AG04450 (cell line): ENCODE measurements at regions not wholly inside any gene's neighbourhood (a gene's known extent, or its start where the extent isn't known, plus 50 kb on each side); places are given as distances from the start of the nearest gene placed in this dataset.
A peak's percentile ranks its signal among the peaks of the same experiment; 100 is the strongest.
"Not testable (repeated sequence)": the region's sequence is repeated elsewhere in the genome, so short reads cannot be mapped to it uniquely, and the experiment has no call there.

Experiments used
- CTCF ChIA-PET: fragments of 300-600, 350-600 bp; formaldehyde crosslinking; extraction: SDS; loops from one replicate; lab custom pipeline; 2022; ENCODE audit warnings: antibody characterized with exemption, inconsistent platforms; lab: Charles Lee
- POLR2A ChIA-PET: fragments of 350-600 bp; formaldehyde crosslinking; extraction: SDS; loops from one replicate; lab custom pipeline; 2021; ENCODE audit warnings: antibody characterized with exemption, inconsistent platforms; lab: Yijun Ruan, JAX
- DNase-seq: peaks from one replicate; pipeline ENCODE4 v3.0.0-alpha.2; 2011; ENCODE audit warnings: low read depth, low spot score
- H3K27ac ChIP-seq: one replicate; pipeline ENCODE4 v1.5.1; 2012; ENCODE audit warnings: low read depth, low read length, control low read depth
- H3K27me3 ChIP-seq: one replicate; pipeline ENCODE4 v1.6.0; 2012; ENCODE audit warnings: low read length; ENCODE audit not compliant: control insufficient read depth, insufficient read depth
- H3K4me3 ChIP-seq: 2 replicates; pipeline ENCODE4 v1.5.1; 2011; ENCODE audit warnings: mild to moderate bottlenecking, low read depth, low read length, control low read depth
- H3K9me3 ChIP-seq: 2 replicates; pipeline ENCODE4 v1.5.1; 2012; ENCODE audit warnings: low read length; ENCODE audit not compliant: control insufficient read depth, insufficient read depth
- TF ChIP-seq, protein P1 (sequence below): IDR thresholded peaks from 2 replicates; pipeline ENCODE4 v1.5.1; 2011; ENCODE audit warnings: low read depth, low read length, control low read depth, inconsistent platforms

DNA sequence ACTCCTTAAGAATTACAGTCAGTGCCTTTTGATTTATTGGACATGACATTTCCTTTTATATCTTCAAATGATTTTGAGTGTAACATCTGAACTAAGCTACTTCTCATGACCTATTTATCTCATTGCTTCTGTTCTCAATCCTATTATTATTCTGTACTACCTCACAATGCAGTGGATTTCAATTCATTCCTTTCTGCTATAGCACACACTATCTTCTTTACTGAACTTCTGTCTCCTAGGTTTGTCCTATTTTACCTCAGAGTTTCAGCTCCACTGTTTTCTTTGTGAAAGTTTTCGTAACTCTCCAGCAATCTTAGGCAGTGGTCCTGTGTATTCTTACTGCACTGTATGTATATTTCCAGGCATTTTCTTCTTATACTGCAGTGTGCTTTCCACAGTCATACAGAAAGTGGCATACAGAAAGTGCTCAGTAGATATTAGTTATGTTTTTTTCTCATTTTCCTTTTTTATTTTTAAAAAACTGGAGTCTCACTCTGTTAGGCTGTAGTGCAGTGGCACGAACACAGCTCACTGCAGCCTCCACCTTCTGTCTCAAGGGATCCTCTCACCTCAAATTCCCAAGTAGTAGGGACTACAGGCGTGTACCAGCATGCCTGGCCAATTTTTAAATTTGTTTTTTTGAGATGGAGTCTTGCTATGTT, 368.6 kb upstream of the RGS6 start:
- H3K9me3 ChIP-seq = no peaks in the 10 kb centered on the region
- H3K27me3 ChIP-seq = no peaks in the 10 kb centered on the region
- H3K4me3 ChIP-seq = no peak overlapping the region
- ChIA-PET CTCF (no interaction called here), POLR2A (no interaction called here)
- DNase-seq = no peak
- no peak overlapping the region for H3K27ac ChIP-seq
- TF ChIP-seq, protein P1, sequence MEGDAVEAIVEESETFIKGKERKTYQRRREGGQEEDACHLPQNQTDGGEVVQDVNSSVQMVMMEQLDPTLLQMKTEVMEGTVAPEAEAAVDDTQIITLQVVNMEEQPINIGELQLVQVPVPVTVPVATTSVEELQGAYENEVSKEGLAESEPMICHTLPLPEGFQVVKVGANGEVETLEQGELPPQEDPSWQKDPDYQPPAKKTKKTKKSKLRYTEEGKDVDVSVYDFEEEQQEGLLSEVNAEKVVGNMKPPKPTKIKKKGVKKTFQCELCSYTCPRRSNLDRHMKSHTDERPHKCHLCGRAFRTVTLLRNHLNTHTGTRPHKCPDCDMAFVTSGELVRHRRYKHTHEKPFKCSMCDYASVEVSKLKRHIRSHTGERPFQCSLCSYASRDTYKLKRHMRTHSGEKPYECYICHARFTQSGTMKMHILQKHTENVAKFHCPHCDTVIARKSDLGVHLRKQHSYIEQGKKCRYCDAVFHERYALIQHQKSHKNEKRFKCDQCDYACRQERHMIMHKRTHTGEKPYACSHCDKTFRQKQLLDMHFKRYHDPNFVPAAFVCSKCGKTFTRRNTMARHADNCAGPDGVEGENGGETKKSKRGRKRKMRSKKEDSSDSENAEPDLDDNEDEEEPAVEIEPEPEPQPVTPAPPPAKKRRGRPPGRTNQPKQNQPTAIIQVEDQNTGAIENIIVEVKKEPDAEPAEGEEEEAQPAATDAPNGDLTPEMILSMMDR = no peak

DNA sequence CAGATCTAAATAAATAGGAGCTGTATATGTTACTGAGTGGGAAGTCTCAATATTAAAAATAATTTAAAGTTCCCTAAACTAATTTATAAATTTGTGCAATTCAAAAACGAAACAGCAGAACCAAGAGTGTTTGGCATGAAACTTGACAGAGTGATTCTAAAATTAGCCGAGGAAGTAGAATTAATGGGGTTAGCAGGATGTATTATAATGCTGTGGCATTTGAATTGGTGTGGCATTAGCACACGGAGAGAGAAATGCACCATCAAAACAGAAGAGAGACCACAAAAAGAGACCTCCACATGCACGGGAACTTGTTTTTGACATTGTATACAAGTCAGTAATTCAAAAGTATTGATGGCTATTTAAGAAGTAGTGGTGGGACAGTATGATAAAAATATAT, 366.0 kb upstream of the RGS6 start:
- TF ChIP-seq, protein P1 = no peak
- CTCF ChIA-PET = no interaction called here
- no peaks in the 10 kb centered on the region for H3K27me3 ChIP-seq
- H3K4me3 ChIP-seq = no peak overlapping the region
- no peaks in the 10 kb centered on the region for H3K9me3 ChIP-seq
- no peak overlapping the region for H3K27ac ChIP-seq
- no peak for DNase-seq
- POLR2A ChIA-PET = no interaction called here

DNA sequence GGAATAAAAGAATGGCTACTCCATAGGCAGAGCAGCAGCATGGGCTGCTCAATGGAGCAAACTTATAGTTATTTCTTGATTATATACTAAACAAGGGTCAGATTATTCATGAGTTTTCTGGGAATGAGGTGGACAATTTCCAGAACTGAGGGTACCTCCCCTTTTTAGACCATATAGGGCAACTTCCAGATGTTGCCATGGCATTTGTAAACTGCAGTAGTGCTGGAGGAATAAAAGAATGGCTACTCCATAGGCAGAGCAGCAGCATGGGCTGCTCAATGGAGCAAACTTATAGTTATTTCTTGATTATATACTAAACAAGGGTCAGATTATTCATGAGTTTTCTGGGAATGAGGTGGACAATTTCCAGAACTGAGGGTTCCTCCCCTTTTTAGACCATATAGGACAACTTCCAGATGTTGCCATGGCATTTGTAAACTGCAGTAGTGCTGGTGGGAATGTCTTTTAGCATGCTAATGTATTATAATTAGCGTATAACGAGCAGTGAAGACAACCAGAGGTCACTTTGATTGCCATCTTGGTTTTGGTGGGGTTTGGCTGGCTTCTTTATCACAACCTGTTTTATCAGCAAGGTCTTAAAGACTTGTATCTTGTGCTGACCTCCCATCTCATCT, 364.6 kb upstream of the RGS6 start:
- H3K9me3 ChIP-seq, CTCF ChIA-PET, POLR2A ChIA-PET, H3K27me3 ChIP-seq, H3K27ac ChIP-seq, DNase-seq, H3K4me3 ChIP-seq: not testable (repeated sequence)

DNA sequence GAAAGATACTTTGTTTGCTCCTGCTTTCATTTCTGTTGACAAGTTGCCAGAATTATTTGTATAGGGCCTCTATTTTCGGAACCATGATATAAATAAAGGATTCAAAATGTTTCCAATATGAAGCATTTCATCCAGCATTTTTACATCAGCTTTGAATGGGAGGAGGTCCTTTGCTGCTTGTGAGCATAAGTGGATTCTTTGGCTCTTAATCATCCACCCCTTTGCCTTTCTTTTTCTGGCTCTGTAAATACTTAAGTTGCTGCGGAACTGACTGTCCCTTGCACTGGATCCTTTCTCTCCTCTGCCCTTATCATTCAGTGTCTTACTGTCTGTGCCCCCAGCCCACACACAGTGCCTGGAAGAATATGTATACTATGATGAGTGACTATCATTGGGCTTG, 357.3 kb upstream of the RGS6 start:
- no peak overlapping the region for H3K27ac ChIP-seq
- peak; percentile 66 for DNase-seq
- CTCF ChIA-PET = no interaction called here

DNA sequence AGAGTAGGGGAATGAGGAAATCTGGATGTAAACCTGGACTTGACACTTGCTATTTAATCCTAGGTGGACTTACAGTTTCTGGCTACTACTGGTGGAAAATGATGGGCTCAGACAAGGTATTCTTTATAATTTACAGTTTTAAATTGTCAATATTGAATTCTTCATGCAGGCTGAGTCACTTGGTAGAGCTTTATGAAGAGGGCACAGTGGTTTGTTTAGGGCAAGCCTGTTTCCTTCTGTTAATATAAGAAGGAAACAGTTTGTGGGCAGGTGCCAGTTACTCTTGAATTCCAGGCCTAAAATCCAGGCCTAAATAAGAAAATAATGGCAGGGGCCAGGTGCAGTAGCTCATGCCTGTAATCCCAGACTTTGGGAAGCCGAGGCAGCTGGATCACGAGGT, 355.8 kb upstream of the RGS6 start:
- TF ChIP-seq, protein P1 = no peak
- ChIA-PET CTCF (interaction anchor here (0.6 kb wide), 1 partner anchor 182 kb away, joined by 6 read pairs; no protein-coding TSS in a partner anchor), POLR2A (no interaction called here)
- H3K4me3 ChIP-seq = no peak overlapping the region
- no peak for DNase-seq
- no peaks in the 10 kb centered on the region for H3K27me3 ChIP-seq
- no peaks in the 10 kb centered on the region for H3K9me3 ChIP-seq
- H3K27ac ChIP-seq = no peak overlapping the region

More for the DNA sequence above, 357.3 kb upstream of the RGS6 start:
- Histone ChIP-seq H3K27me3 (no peaks in the 10 kb centered on the region), H3K4me3 (no peak overlapping the region), H3K9me3 (no peaks in the 10 kb centered on the region)
- POLR2A ChIA-PET = no interaction called here
- TF ChIP-seq, protein P1 = no peak
